GM21423 (cell line): ENCODE measurements at regions not wholly inside any gene's neighbourhood (a gene's known extent, or its start where the extent isn't known, plus 50 kb on each side); places are given as distances from the start of the nearest gene placed in this dataset.
"Not testable (repeated sequence)": the region's sequence is repeated elsewhere in the genome, so short reads cannot be mapped to it uniquely, and the experiment has no call there.

Experiments used
- ATAC-seq: cut with Tn5 transposase; IDR thresholded peaks from one replicate; pipeline ENCODE4 v1.9.1; 2021; ENCODE audit warnings: mild to moderate bottlenecking, moderate library complexity; ENCODE audit not compliant: unreplicated experiment

GRCh38 chr6:156421301-156421700 lies 355.9 kb upstream of the ARID1B start:
- ATAC-seq, result not testable (repeated sequence)

GRCh38 chr6:156420172-156420993 lies 356.8 kb upstream of the ARID1B start:
- no peak for ATAC-seq

- ATAC-seq, result no peak
These were observed 357.6 kb upstream of the ARID1B start for GRCh38 chr6:156419594-156419993.

GRCh38 chr6:156418253-156418652 lies 358.9 kb upstream of the ARID1B start:
- no peak for ATAC-seq

GRCh38 chr6:156416391-156416790 lies 360.8 kb upstream of the ARID1B start:
- ATAC-seq, result no peak

- ATAC-seq, result no peak
These were observed 364.0 kb upstream of the ARID1B start for GRCh38 chr6:156413154-156413553.

- no peak for ATAC-seq
These were observed 366.5 kb upstream of the ARID1B start for GRCh38 chr6:156410649-156411048.

GRCh38 chr6:156408655-156409054 lies 368.5 kb upstream of the ARID1B start:
- ATAC-seq, result no peak

- ATAC-seq, result no peak
These were observed 369.8 kb upstream of the ARID1B start for GRCh38 chr6:156407334-156407733.

- ATAC-seq, result no peak
These were observed 370.5 kb upstream of the ARID1B start for GRCh38 chr6:156406688-156407087.

- ATAC-seq, result no peak
These were observed 371.1 kb upstream of the ARID1B start for GRCh38 chr6:156406099-156406498.

- ATAC-seq, result no peak
These were observed 374.6 kb upstream of the ARID1B start for GRCh38 chr6:156402628-156403027.

- no peak for ATAC-seq
These were observed 375.0 kb upstream of the ARID1B start for GRCh38 chr6:156402227-156402626.

GRCh38 chr6:156400487-156400886 lies 376.7 kb upstream of the ARID1B start:
- ATAC-seq, result no peak

GRCh38 chr6:156398966-156399365 lies 378.2 kb upstream of the ARID1B start:
- ATAC-seq, result no peak

GRCh38 chr6:156398371-156398770 lies 378.8 kb upstream of the ARID1B start:
- ATAC-seq, result no peak

- ATAC-seq, result no peak
These were observed 380.3 kb upstream of the ARID1B start for GRCh38 chr6:156396791-156397418.

GRCh38 chr6:156396068-156396771 lies 381.0 kb upstream of the ARID1B start:
- ATAC-seq, result peak; percentile 57

- no peak for ATAC-seq
These were observed 381.9 kb upstream of the ARID1B start for GRCh38 chr6:156395276-156395675.

- no peak for ATAC-seq
These were observed 384.5 kb upstream of the ARID1B start for GRCh38 chr6:156392648-156393047.

GRCh38 chr6:156391977-156392376 lies 385.2 kb upstream of the ARID1B start:
- ATAC-seq, result no peak
